AG09319 (cell line): ENCODE measurements at regions not wholly inside any gene's neighbourhood (a gene's known extent, or its start where the extent isn't known, plus 50 kb on each side); places are given as distances from the start of the nearest gene placed in this dataset.

Experiments
- DNase-seq: peaks from one replicate; pipeline ENCODE4 v3.0.0-alpha.2; 2010; ENCODE audit warnings: low read depth; ENCODE audit errors: extremely low read depth
- CTCF ChIP-seq: IDR thresholded peaks from 2 replicates; pipeline ENCODE4 v1.5.1; 2011; ENCODE audit warnings: low read depth, mild to moderate bottlenecking, inconsistent platforms, low read length, moderate library complexity

- no peak for TF ChIP-seq CTCF
- DNase-seq = no peak
Observed at GRCh38 chr21:32842146-32842545, 70.6 kb upstream of the PAXBP1 start.

GRCh38 chr21:32843561-32843960, 72.0 kb upstream of the PAXBP1 start:
- no peak for DNase-seq
- no peak for TF ChIP-seq CTCF

- DNase-seq = no peak
- TF ChIP-seq CTCF = no peak
Observed at GRCh38 chr21:32844076-32844475, 72.5 kb upstream of the PAXBP1 start.

GRCh38 chr21:32844653-32845436, 73.3 kb upstream of the PAXBP1 start:
- DNase-seq = no peak
- peak; percentile 5 for TF ChIP-seq CTCF

GRCh38 chr21:32858628-32859027, 87.1 kb upstream of the PAXBP1 start:
- TF ChIP-seq CTCF = no peak
- DNase-seq = no peak

- DNase-seq = no peak
- no peak for TF ChIP-seq CTCF
Observed at GRCh38 chr21:32860399-32860798, 88.8 kb upstream of the PAXBP1 start.

GRCh38 chr21:32861866-32862265, 90.3 kb upstream of the PAXBP1 start:
- no peak for TF ChIP-seq CTCF
- DNase-seq = peak; percentile 39
